HG02973 (cell line): ENCODE measurements at regions not wholly inside any gene's neighbourhood (a gene's known extent, or its start where the extent isn't known, plus 50 kb on each side); places are given as distances from the start of the nearest gene placed in this dataset.

Experiments
- ATAC-seq: cut with Tn5 transposase; IDR thresholded peaks from one replicate; pipeline ENCODE4 v1.9.1; 2021; ENCODE audit warnings: moderate library complexity; ENCODE audit not compliant: unreplicated experiment

DNA sequence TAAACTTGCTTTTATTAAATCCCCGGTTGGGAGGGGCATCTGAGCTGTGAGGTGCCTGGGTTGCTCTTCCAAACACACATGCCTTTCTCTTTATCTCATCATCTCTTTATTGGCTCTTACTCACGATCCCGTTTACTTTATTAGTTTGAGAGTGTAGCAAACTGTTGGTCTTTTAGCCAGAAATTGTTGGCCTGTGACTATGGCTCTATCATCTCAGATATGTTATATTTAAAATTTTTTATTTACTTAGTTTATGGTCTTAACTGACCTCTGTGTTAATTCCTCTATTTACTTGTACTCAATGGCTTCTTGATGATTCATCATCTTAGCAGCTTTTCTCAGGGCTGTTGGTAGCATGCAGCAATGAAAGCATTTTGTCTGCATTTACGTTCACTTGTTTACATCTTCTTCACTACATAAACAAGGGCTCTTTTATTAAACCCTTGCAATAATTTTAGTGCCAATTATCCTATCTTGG is 408.4 kb downstream of the HRH4 start:
- ATAC-seq, result no peak

DNA sequence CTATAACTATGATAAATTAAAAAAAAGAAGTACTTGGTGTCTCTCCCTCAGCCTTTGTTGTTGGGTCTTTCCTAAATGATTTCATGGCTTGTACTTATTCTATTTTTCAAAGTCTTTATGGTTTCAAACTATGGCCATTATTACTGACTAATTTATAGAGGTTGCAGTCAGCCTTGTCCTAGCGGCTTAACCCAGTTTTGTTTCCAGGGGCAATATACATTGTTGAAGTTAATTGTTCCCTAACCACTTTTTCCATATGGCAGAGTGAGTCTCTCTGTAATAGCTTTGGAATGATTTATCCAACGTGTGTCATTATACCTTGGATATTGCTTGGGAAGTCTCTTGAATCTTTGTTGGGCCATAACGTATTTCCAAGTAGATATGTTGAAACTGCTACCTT is 408.8 kb downstream of the HRH4 start:
- ATAC-seq, result no peak

DNA sequence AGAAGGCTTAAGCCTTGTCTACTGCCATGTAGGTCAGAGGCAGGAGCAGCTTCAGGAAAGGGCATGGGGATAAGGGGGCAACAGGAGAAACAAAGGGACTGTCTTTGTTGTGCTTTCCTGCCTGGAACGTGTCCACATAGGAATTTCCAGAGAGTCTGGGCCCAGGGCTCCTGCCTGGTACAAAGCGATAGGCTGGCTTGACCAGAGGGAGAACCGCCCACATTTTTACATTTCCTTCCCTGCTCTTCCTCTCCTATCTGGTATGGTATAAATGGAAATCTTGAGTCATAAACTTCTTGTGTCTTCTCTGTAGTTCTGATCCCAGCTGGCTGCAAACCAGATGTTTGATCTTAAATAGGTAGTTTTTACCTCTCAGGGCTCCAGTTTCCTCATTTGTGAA is 414.8 kb downstream of the HRH4 start:
- ATAC-seq, result no peak

DNA sequence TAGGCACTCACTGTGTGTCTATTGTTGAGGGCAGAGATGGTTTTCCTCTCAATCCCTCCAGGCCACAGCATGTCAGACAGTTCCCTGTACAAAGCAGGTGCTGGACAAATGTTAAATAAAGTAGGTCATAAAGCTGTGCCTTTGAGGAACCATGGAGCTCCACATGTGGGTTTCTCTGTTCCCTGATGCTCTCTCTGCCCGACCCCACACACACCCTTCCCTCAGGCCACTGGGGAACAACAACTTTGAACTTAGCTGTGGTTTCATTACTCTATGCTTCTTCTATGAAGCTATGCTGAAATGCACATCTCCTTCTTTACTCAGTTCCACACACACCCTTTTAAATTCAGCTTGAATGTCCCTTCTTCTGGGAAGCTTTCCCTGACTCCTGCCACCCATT is 415.3 kb downstream of the HRH4 start:
- ATAC-seq, result no peak

DNA sequence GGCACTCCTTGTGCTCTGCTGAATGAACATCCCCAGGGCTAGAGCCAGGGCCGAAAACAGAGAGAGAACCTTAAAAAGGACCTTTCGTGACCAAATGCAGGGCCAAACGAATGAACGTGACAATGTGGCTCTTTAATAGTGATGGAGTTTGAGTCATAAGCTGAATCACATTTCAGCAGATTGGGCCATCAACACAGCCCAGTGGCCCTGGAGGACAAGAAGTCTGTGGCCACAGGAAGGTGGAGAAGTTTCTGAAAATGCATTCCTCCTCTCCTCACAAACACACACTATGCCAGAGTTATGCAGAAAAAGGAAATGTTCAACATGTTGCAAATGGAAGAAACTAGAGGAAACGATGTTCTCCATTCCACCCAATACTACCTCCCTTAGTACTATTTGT is 415.8 kb downstream of the HRH4 start:
- no peak for ATAC-seq

DNA sequence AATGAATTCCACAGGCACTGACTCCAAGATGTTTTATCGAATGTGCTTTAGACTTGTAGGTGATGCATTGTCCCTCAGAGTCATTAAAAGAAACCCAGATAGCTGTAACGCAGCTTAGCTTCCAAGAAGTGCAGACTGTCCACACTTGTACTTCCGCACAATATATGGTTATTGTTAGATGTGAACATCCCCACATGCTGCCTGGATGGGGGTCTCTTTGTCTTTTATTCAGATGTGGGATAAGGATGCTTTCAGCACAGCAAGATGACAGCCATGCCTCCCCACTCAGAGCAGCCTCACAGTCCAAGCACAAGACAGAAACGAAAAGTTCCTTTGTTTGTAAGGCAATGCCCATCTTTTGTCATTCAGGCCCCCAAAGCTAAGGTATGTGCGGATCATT is 416.6 kb downstream of the HRH4 start:
- ATAC-seq, result no peak

DNA sequence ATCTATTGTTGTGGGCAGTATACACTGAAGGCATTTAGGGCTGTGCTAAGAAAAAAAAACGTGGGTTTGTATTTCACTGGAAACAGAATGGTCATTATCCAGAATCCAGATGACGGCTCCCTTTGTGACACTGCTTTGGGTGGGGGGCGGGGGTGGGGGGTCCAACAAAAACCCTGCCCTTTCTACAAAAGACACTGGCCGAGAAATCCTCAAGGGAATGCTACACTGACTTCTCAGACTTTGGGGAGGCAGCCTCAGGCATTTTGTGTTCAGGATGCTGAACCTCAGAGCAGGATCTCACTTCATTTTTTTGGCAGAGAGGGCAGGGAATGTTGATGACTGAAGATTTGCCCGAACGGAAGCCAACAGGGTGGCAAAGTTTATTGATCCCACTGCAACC is 417.1 kb downstream of the HRH4 start:
- no peak for ATAC-seq

DNA sequence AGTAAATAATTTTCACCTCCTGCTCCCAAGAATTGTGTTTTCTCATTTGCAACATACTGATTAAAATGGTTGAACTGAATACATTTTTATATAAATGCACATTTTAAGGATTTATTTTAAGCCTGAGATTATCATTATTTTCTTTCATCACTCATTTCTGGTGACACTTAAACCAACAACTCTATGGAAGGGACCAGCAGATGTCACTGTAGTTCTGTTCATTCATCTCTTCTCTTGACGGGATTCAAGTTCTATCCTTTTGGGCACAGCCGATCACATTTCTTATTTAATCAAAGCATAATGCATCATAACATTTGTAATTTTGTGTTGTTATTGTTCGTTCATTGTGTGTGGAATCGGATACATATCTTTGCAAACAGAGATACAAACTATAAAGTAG is 417.9 kb downstream of the HRH4 start:
- no peak for ATAC-seq

DNA sequence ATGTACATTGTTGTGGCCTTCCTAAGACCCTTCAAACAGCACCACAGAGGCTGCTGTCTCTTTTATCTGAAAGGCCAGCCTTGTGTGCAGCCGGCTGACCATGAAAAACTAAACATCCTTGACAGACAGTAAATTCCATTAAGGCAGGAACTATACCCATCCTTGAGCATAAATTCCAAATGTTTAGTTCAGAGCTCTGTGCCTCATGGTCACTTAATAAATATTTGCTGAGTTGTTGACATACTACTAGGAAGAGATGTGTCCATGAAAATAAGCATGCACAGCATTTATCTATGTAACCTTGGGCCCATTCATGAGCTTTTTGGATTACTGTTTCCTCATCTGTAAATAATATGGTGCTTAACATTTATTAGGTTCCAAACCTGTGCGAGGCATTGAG is 424.8 kb downstream of the HRH4 start:
- ATAC-seq, result no peak

DNA sequence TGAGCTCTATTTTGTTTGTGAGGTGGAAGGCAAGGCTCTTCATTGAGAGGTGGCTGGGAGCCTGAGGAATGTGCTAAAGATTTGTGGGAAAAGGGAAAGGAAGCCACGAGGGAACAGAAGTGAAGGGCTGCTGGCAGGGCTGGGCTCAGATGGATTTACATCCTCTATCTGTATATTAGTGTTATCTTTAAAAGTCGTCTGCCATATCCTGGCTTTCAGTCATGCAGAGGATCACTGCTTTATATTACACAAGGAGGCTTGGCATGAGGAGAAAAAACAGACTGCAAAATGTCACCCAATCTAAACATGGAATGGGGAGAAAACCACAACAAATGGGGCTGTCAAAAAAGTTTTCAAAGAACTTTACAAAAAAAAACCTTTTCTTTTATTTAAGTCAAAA is 434.4 kb downstream of the HRH4 start:
- no peak for ATAC-seq

DNA sequence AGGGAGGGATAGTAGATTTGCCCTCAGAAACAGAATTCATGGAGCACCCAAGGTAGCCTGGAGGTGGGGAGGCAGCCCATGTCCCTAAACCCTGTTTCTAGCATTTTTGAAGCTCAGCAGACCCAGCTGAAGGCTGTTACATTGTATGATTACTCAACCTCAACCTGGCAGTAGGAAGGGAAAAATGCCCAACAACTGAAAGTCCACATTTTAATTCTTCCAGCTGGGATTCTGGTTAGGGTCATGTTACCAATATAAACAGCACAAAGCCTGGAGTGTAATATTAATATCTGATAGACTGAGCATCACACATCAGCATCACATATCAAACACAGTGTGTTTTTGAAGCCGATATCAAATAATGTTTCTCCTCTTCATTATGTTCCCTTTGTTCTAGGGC is 437.0 kb downstream of the HRH4 start:
- no peak for ATAC-seq

DNA sequence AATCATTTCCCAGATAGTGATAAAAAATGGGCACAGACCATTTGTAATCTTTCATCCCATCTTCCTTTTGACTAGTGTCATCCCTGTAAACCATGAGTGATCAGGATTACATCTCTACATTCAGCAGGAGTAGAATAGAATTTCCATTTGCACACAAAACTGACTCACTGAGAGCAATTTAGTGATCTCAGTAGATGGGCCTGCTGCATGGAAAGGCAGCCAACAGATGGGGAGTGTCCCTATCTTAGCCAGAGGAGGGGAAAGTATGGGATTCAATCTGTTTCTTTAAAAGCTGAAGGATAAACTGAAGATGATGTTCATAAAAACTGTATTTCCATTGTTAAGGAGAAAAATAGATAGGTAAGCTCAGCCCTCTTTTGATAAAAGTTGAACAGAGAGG is 441.7 kb downstream of the ZNF521 start:
- no peak for ATAC-seq

DNA sequence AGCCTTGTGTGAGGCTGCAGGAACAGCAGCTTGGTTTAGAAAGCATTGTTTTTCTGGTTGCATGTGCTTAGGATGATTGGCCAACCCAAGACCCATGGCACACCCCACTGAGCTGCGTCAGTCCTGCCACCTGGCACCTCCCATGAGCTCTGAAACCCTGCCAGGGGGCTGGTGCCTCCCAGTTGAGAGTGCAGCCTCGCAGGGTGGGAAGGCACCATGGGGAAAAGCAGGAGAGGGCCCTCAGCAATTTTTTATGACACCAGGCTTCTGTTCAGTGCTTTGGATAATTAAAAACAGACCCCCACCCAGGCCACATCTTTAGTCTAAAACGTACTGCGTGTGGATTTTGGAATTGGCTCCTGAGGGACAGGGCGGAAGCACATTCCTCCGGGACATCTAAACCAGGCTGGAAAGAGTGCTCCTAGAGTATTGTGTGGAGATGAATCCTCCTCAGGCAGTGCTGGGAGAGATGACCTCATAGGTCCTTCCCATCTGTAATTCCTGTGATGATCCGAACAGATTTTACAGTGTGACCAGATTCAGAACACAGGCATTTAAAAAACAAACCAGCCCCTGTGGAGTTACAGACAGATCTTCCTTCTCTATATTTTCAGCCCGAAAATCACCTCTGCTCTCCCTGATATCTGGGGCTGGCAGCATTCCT is 438.3 kb downstream of the ZNF521 start:
- ATAC-seq, result no peak

DNA sequence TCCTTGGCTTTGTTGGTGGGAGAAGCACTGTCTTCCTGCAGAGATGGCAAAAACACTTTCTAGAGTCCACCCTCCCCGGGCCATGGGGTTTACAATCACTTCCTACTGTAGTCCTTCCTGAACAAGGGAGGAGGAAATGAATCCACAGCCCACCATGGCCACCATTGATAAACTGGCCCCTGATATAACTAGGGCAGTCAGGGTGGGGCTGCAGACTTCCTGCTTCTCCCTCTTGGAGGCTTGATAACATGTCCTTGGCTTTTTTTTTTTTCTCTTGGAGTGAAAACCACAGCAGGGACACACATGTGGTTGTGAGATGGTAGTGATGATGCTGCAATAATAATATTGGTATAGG is 437.8 kb downstream of the ZNF521 start:
- no peak for ATAC-seq

DNA sequence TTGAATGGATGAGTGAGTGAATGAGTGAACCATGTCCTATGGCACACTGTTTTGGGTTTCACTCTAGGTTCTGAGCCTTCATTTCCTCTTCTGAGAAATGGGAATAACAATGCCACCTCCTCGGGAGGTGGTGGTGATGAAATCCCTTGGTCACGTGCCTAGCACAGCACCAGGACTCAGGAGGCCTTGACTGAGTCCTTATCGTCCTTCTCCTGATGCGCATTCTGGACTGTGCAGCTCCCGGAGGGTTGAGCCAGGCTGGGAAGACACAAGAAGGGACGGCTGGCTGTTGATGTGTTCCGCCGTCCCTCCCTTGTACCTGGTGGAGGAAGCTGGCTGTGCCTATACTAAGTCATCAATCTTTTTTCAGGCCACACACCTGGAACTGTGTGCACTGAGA is 437.3 kb downstream of the ZNF521 start:
- ATAC-seq, result no peak

DNA sequence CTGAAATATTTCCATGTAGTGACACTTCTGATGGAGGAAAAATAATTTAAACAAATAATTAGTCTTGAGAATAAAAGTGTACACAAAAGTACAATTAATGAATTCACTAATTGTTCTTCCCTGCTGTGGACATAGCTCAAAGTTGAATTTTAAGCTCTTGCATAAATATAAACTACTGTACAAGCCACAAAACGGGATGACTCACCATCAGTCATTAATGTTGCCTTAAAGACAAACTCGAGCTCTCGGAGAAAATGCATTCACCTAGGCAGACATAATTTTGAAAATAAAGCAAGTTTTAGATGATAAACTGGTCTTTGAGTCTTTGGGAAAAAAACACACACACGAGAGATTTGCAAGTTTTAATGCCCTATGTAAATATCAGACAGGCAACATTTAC is 436.4 kb downstream of the ZNF521 start:
- no peak for ATAC-seq

DNA sequence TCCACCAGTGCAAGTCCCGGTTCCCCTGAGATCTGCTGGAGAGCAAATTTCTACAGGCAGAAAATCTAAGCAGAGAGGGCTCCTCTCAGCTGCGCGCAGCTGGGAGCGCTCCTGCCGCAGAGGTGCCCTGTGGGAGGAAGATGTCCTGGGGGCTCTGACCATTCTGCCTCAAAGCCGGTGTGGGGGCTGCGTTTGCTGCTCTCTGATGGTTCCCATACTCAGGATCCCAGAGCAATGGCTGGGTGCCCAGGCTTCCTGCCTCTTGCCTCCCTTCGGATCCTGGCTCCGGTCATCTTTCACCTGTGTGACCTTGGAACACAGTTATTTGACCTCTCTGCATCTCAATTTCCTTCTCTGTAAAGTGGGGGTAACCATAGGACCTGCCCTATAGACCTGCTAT is 434.2 kb downstream of the ZNF521 start:
- ATAC-seq, result no peak

DNA sequence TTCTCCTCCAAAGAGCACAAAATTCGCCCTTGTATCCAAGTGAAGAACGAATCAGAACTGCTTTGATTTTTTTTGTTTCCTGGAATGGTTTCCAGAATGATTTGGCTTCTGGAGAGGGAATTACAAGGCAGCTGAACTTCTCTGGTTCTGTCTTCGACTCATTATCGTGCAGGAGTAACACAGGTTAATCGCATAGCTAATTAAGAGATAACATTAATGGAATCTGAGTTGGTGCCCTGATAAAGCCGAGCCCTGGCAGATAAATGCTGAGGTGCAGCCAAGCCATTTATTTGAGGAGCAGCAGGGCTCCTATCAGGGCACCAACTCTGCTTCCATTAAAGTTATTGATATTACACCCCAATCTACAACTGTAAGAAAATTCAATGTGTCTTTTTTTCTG is 433.7 kb downstream of the ZNF521 start:
- no peak for ATAC-seq

DNA sequence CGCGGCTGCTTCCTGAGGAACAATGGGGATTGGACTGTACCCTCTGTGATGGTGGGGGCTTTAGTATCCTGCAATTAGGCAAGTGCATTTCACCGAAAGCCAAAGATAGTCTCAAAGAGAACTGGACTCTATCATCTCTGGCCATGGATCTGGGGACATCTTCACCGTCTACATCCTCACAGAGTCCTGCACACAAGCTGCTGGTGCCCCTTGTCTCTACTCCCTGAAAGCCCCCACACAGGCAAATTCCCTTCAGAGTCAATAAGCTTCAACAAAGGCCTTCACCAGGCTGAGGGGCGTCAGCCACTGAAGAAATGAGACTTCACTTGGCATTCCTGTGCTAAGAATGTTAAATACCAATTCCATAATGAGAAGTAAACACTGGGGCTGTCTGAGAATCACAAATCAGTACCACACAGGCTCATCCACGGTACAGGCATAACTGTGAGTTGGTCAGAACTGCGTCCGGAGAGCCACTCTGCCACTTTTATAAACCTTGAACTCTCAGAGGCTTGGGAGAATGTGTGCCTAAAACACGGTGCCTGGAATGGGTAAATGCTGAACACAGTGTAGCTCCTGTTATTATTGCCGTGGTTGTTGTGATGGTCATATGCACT is 432.7 kb downstream of the ZNF521 start:
- no peak for ATAC-seq

DNA sequence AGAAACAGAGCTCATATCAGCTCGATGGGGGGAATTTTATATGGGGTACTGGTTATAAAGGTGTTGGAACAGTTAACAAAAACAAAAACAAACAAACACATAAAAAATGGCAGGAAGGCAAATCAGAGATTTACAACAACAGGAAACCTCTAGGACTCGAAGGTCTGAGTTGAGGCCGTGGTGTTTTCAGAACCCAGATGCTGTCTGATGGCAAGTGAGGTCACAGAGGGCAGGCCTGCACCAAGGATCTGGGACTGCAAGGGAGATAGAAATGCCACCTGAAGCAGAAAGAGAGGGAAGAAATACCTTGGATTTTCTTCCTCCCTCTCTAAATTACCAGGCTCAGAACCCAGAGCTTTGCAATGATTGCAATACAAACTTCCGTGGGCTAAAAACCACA is 429.5 kb downstream of the ZNF521 start:
- no peak for ATAC-seq

DNA sequence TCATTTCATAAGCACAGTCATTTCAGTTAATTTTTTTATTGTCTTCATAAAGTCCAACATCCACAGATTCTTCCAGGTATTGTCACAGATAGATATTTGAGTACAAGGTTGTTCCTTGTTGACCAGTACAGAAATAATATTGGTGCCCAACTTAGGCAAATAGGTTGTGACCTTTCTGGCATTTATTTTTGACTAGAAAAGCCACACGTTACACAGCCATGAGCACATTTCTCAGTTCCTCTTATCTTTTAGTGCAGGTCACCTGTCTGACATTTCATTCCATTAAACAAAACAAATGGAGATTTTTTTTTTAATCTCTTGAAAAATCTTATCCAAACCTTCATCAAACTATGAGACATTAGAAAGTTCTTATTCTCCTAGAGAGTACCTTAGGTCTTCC is 428.8 kb downstream of the ZNF521 start:
- peak; percentile 81 for ATAC-seq

DNA sequence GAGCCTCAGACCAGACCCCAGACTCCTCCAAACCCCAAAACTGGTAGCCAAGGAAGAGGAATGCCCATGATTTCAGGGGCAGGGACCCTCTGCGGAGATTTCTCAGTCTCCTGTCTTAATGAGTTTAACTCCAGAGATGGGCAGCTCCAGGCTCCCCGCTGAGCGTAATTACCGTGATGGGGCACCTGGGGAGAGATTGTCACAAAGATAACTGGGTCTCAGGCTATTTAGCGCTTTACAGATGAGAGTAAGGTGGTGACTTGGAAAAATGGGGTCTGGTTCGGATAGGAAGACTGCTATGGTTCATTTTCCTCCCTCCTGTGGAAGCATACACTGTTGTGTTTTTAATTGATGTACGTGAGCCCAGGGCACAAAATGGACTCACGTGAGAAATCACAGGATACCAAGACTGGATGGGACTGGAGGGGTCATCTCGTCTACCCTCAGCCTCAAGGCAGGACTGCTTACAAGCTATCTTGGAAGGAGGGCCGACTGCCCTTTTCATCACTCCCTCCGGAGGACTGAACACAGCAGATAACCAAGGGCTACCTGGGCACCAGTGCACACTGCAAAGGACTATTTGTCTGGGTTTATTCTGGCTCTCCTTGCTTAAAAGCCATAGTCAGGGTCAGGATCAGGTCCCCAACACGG is 427.8 kb downstream of the ZNF521 start:
- no peak for ATAC-seq

DNA sequence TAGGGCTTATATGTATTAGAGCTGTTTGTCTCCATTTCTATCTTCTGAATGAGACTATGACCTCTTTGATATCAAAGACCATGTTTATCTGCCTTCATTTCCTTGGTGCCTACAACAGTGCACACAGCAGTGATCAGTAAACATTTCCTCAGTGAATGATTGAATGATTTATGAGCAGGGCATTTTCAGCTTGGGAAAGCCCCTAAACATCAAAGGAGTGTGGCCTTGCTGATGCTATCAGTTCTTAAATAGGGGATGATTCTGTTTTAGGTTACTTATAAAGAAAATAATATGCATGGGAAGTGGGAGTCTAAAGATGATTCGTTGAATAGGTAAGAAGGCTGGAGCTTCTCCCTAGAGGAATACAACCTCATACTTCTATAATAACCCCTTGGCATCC is 425.3 kb downstream of the ZNF521 start:
- ATAC-seq, result no peak
